Neutrophil (primary cell): ENCODE measurements at regions not wholly inside any gene's neighbourhood (a gene's known extent, or its start where the extent isn't known, plus 50 kb on each side); places are given as distances from the start of the nearest gene placed in this dataset.

ENCODE experiments used
- H3K27ac ChIP-seq: fragments of 200-600 bp; sonication (generic); 2 replicates; pipeline ENCODE4 v1.5.1; 2016; ENCODE audit warnings: mild to moderate bottlenecking, moderate library complexity
- H3K27me3 ChIP-seq: fragments of 200-600 bp; sonication (generic); 2 replicates; pipeline ENCODE4 v1.6.0; 2016; ENCODE audit warnings: mild to moderate bottlenecking
- H3K36me3 ChIP-seq: fragments of 200-600 bp; sonication (generic); 2 replicates; pipeline ENCODE4 v1.5.1; 2017
- H3K4me1 ChIP-seq, 2 experiments: fragments of 200-600 bp in 1 of 2; sonication (generic) in 1 of 2; 1 replicate in 1 of 2; 2 replicates in 1 of 2; pipeline versions ENCODE4 v1.5.1 to v1.6.1; 2013 to 2016; ENCODE audit warnings: low read depth in 1 of 2, low read length in 1 of 2, mild to moderate bottlenecking in 1 of 2, moderate library complexity in 1 of 2; ENCODE audit not compliant: control insufficient read depth in 1 of 2, insufficient read depth in 1 of 2
- H3K4me3 ChIP-seq, 2 experiments: fragments of 200-600 bp in 1 of 2; sonication (generic) in 1 of 2; 1 replicate in 1 of 2; 2 replicates in 1 of 2; pipeline ENCODE4 v1.5.1; 2013 to 2016; ENCODE audit warnings: low read depth in 1 of 2, low read length in 1 of 2, mild to moderate bottlenecking in 1 of 2, moderate library complexity in 1 of 2
- H3K9me3 ChIP-seq: fragments of 200-600 bp; sonication (generic); 2 replicates; pipeline ENCODE4 v1.5.1; 2016
- CTCF ChIP-seq: fragments of 200-600 bp; sonication (generic); IDR thresholded peaks from 2 replicates; pipeline ENCODE4 v1.5.1; 2016; ENCODE audit warnings: antibody characterized with exemption

- no peak for TF ChIP-seq CTCF
- no peak overlapping the region for H3K4me3 ChIP-seq
- H3K36me3 ChIP-seq = no peaks in the 10 kb centered on the region
- H3K4me1 ChIP-seq = no peaks in the 10 kb centered on the region
- no peak overlapping the region for H3K27ac ChIP-seq
- H3K9me3 ChIP-seq = no peaks in the 10 kb centered on the region
- H3K27me3 ChIP-seq = no peaks in the 10 kb centered on the region
Measured at GRCh38 chr13:91219201-91219600, 128.3 kb upstream of the MIR17HG start.

- H3K9me3 ChIP-seq = no peaks in the 10 kb centered on the region
- no peak overlapping the region for H3K27ac ChIP-seq
- no peaks in the 10 kb centered on the region for H3K4me1 ChIP-seq
- no peak for TF ChIP-seq CTCF
- no peaks in the 10 kb centered on the region for H3K27me3 ChIP-seq
- no peaks in the 10 kb centered on the region for H3K36me3 ChIP-seq
- no peak overlapping the region for H3K4me3 ChIP-seq
Measured at GRCh38 chr13:91220872-91221271, 126.6 kb upstream of the MIR17HG start.

GRCh38 chr13:91228108-91228507 lies 119.4 kb upstream of the MIR17HG start:
- Histone ChIP-seq H3K4me1 (no peaks in the 10 kb centered on the region), H3K36me3 (no peaks in the 10 kb centered on the region), H3K27me3 (no peaks in the 10 kb centered on the region), H3K9me3 (no peaks in the 10 kb centered on the region), H3K4me3 (no peak overlapping the region), H3K27ac (no peak overlapping the region)
- TF ChIP-seq CTCF = no peak

GRCh38 chr13:91228940-91229339 lies 118.5 kb upstream of the MIR17HG start:
- TF ChIP-seq CTCF = no peak

GRCh38 chr13:91232716-91233115 lies 114.8 kb upstream of the MIR17HG start:
- H3K4me1 ChIP-seq = no peaks in the 10 kb centered on the region
- H3K9me3 ChIP-seq = no peaks in the 10 kb centered on the region
- no peaks in the 10 kb centered on the region for H3K36me3 ChIP-seq
- no peaks in the 10 kb centered on the region for H3K27me3 ChIP-seq
- no peak for TF ChIP-seq CTCF
- H3K27ac ChIP-seq = no peak overlapping the region
- H3K4me3 ChIP-seq = no peak overlapping the region

More at GRCh38 chr13:91228940-91229339, 118.5 kb upstream of the MIR17HG start:
- Histone ChIP-seq H3K4me3 (no peak overlapping the region), H3K9me3 (no peaks in the 10 kb centered on the region), H3K27me3 (no peaks in the 10 kb centered on the region), H3K4me1 (no peaks in the 10 kb centered on the region), H3K27ac (no peak overlapping the region), H3K36me3 (no peaks in the 10 kb centered on the region)

GRCh38 chr13:91233291-91233690 lies 114.2 kb upstream of the MIR17HG start:
- TF ChIP-seq CTCF = no peak
- Histone ChIP-seq H3K4me3 (no peak overlapping the region), H3K36me3 (no peaks in the 10 kb centered on the region), H3K27ac (no peak overlapping the region), H3K9me3 (no peaks in the 10 kb centered on the region), H3K27me3 (no peaks in the 10 kb centered on the region), H3K4me1 (no peaks in the 10 kb centered on the region)
